HG02571 (cell line): ENCODE measurements at regions not wholly inside any gene's neighbourhood (a gene's known extent, or its start where the extent isn't known, plus 50 kb on each side); places are given as distances from the start of the nearest gene placed in this dataset.
"Not testable (repeated sequence)": the region's sequence is repeated elsewhere in the genome, so short reads cannot be mapped to it uniquely, and the experiment has no call there.

Source experiments
- ATAC-seq: cut with Tn5 transposase; IDR thresholded peaks from one replicate; pipeline ENCODE4 v1.9.1; 2021; ENCODE audit warnings: mild to moderate bottlenecking, moderate library complexity; ENCODE audit not compliant: unreplicated experiment

- not testable (repeated sequence) for ATAC-seq
Measured at GRCh38 chr2:57229706-57230105, 816.9 kb upstream of the VRK2 start.

GRCh38 chr2:57232341-57232740 is 814.3 kb upstream of the VRK2 start:
- not testable (repeated sequence) for ATAC-seq

GRCh38 chr2:57251495-57251894 is 795.1 kb upstream of the VRK2 start:
- ATAC-seq: not testable (repeated sequence)

- ATAC-seq: not testable (repeated sequence)
Measured at GRCh38 chr2:57276408-57276807, 770.2 kb upstream of the VRK2 start.

GRCh38 chr2:57278451-57278850 is 768.2 kb upstream of the VRK2 start:
- no peak for ATAC-seq

- no peak for ATAC-seq
Measured at GRCh38 chr2:57291209-57291608, 755.4 kb upstream of the VRK2 start.

GRCh38 chr2:57296795-57297517 is 749.6 kb upstream of the VRK2 start:
- ATAC-seq: no peak

- no peak for ATAC-seq
Measured at GRCh38 chr2:57313678-57314077, 732.9 kb upstream of the VRK2 start.

- ATAC-seq: no peak
Measured at GRCh38 chr2:57314682-57315081, 731.9 kb upstream of the VRK2 start.

DNA sequence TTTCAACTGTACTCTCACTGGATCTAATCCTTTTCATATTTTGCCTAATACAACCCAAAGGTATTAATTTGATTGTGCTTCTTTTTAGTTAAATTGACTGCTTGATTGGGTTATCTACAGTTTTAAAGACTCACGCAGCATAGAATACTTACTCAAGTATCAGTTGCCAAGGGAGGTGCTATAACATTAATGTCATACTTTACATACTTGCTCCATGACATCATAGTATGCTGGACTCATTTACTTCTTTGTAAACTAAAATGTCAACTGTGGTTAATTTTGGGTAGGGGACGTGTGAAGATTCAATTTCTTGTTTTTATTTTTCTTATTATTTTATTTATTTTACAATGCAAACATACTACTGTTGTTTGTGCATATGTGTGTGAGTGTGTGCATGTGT is 716.2 kb upstream of the VRK2 start:
- no peak for ATAC-seq

DNA sequence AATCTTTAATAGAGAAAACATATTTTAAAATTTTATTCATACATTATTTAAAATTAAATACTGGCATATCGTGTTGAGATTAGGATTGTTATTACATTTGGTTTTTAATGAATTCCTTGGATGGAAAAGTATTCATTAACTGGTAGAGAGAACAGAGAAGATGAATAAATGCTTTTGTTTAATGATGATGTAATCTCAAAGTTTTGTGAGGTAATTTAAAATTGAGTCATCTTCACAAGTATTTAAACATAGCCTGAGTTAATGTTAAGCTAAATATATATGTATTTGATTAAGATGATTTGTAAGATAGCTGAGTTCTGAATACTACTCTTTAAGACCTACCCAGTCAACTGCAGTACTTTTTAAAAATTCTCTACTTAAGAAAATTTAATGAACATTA is 713.4 kb upstream of the VRK2 start:
- no peak for ATAC-seq

DNA sequence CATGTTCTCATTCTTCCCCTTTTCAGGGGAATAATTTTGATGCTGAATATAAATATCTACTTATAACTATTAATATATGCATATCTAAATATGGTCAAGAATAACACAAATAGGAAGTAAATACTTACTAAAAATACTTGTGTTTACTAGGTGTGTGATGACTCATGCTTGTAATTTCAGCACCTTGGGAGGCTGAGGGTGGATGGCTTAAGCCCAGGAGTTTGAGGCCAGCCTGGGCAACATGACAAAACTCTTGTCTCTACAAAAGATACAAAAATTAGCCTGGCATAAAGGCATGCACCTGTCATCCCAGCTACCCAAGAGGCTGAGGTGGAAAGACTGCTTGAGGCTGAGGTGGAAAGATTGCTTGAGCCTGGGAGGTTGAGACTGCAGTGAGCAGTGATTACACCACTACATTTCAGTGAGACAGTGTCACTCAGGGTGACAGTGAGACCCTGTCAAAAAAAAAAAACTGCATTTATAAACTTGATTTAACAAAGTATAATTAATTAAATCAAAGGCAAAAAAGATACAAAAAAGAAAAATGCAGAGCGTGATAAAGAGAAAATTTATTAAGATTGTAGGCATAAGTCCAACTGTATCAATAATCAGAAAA is 703.1 kb upstream of the VRK2 start:
- ATAC-seq: no peak

DNA sequence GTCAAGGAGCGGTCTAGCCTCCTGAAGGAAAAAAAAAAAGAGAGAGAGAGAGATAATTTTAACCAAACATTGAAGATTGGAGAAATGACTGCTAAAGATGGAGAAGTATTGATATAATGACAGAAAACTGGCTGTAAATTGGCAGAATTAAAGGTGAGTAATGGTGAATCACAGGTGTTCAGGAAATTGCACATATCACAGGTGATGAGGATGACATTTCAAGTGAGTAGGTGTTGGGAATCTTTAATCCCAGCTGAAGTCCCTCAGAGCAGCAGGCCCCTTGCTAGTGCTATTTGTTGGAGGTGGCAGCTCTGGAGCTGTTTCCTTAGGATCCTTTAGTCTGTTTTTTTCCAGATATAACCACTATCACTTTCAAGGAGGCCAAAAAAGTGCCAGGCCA is 678.4 kb upstream of the VRK2 start:
- no peak for ATAC-seq

DNA sequence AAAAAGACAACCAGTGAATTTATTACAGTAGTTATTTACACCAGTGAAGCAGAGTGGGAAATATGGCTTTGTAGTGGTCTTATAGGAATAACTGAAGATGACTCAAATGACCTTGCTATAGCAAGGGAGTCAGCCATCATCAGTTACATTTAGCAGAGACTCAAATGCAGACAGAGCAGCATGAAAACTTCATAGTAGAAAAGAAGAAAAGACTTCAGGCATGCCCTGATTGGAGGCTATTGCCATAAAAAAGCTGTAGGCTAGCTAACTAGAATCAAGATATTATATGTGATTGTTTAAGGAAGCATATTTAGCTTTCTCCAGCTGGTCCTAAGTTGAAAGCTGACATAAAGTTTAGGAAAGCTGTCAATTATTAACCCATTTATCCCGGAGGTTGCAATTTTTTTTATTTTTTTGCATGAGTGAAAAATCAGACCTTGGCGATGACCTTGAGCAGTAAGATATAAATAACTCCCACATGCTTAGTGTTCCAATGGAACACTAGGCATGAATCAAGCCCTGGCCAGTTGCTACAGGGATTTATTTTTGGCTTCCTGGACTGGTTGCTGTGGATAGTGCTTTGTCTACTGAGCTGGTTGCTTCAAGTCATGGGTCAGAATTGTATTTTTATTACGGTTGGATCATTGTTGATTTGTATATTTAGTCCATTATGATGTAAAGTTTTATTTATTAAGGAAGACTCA is 675.6 kb upstream of the VRK2 start:
- ATAC-seq: no peak

- no peak for ATAC-seq
Measured at GRCh38 chr2:57372237-57372984, 674.2 kb upstream of the VRK2 start.

DNA sequence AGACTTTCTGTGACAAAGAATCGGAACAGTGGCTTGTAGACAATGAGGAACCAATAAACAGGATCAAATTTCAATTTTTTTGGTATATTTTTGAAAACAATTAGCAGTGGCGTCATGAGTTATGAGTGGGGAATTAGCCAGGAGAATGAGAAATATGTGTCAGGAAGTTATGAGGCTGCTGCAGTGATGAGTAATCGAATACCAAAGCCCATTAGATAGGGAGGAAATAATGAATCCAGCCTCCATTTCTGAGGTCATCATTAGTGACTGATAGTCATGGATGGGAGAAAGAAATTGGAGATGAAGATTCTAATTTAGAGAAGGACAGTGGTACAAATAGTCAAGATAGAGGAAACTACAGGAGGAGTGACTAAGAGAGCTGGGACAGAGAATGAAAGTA is 673.1 kb upstream of the VRK2 start:
- ATAC-seq: no peak

DNA sequence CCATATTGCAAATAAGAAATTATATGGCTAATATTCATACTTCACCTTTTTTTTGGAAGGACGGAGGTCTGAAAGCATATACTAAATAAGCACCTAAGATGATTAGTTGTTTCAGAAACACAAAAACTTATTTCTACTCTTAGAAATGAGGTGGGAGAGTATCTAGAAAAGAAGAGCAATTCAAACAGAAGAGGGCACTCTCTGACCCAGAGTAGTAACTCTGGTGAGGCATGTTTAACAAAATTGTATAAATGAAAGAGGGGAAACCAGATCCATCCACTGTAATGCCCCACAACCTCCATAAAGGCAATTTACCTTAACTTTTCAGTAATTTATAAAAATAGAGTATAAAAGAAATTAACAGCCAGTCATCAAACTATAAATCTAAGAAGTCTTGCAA is 669.6 kb upstream of the VRK2 start:
- ATAC-seq: no peak

DNA sequence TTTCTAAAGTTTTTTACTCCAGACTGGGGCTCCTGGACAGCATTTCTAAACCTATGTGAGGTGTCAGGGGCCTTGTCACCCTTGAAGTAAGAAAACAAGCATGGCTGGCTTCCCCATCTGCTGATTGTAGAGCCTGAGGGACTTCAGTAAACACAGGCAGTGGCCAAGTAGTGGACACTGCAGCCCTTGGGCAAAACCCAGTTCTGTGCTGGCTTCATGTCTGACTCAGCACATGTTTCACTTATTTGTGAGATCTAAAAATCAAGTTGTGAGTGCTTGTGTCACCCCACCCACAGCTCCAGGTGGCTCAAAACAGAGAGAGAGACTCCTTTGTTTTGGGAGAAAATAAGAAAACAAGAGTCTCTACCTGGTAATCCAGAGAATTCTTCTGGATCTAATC is 660.3 kb upstream of the VRK2 start:
- ATAC-seq: no peak

GRCh38 chr2:57396355-57397098 is 650.1 kb upstream of the VRK2 start:
- ATAC-seq: no peak

GRCh38 chr2:57397550-57398360 is 648.9 kb upstream of the VRK2 start:
- no peak for ATAC-seq
